H1 (cell line): ENCODE measurements at regions not wholly inside any gene's neighbourhood (a gene's known extent, or its start where the extent isn't known, plus 50 kb on each side); places are given as distances from the start of the nearest gene placed in this dataset.

Source experiments
- CTCF ChIA-PET: fragments of 300-600 bp; sonication (Branson Sonifier 250); formaldehyde crosslinking; loops from one replicate; lab custom pipeline; 2021; ENCODE audit not compliant: partially characterized antibody; lab: Charles Lee
- POLR2A ChIA-PET: fragments of 300-600 bp; sonication (Branson Sonifier 250); formaldehyde crosslinking; loops from one replicate; lab custom pipeline; 2021; ENCODE audit warnings: inconsistent platforms; ENCODE audit not compliant: partially characterized antibody; lab: Charles Lee
- DNase-seq, 2 experiments: peaks; one replicate each; pipeline versions ENCODE4 v3.0.0 to v3.0.0-alpha.2; 2010 to 2022; ENCODE audit warnings: low spot score in 2 of 2, low read depth in 1 of 2, mixed read lengths in 1 of 2
- FAIRE-seq: peaks from 2 replicates; lab custom pipeline; 2011; peaks lifted over from hg19 to GRCh38; lab: Jason Lieb, UNC
- H2AFZ ChIP-seq: 2 replicates; pipeline ENCODE4 v1.8.1; 2012; ENCODE audit warnings: low read length, inconsistent platforms
- H2AK5ac ChIP-seq: 2 replicates; pipeline ENCODE4 v1.6.1; 2013; ENCODE audit warnings: low read depth, low read length
- H2BK120ac ChIP-seq: replicated peaks from 2 replicates; pipeline ENCODE3; 2013; ENCODE audit warnings: low read depth, low read length, inconsistent platforms
- H2BK12ac ChIP-seq: 2 replicates; pipeline ENCODE4 v1.6.1; 2013; ENCODE audit warnings: low read depth, low read length
- H2BK15ac ChIP-seq: 2 replicates; pipeline ENCODE4 v1.6.1; 2013; ENCODE audit warnings: low read length
- H2BK20ac ChIP-seq: 2 replicates; pipeline ENCODE4 v1.6.1; 2013; ENCODE audit warnings: low read length
- H2BK5ac ChIP-seq: 2 replicates; pipeline ENCODE4 v1.6.1; 2013; ENCODE audit warnings: low read depth, low read length
- H3K14ac ChIP-seq: 2 replicates; pipeline ENCODE4 v1.6.1; 2013; ENCODE audit warnings: inconsistent platforms; ENCODE audit not compliant: insufficient read length
- H3K18ac ChIP-seq: 2 replicates; pipeline ENCODE4 v1.6.1; 2013; ENCODE audit warnings: low read length; ENCODE audit errors: extremely low read depth
- H3K23ac ChIP-seq: 2 replicates; pipeline ENCODE4 v1.6.1; 2013; ENCODE audit warnings: inconsistent platforms; ENCODE audit not compliant: insufficient read length
- H3K23me2 ChIP-seq: 2 replicates; pipeline ENCODE4 v1.6.1; 2013; ENCODE audit warnings: low read depth, low read length
- H3K27ac ChIP-seq: 2 replicates; pipeline ENCODE4 v1.6.1; 2011; ENCODE audit warnings: low read depth, low read length, inconsistent platforms
- H3K27me3 ChIP-seq, 4 experiments: replicated peaks in 1 of 4; 1 replicate in 1 of 4; 2 replicates in 3 of 4; pipeline versions ENCODE4 v1.6.1 to v1.8.1; 2011 to 2013; ENCODE audit warnings: low read length in 3 of 4, mild to moderate bottlenecking in 3 of 4, inconsistent platforms in 2 of 4, mixed read lengths in 2 of 4, moderate library complexity in 1 of 4; ENCODE audit not compliant: control insufficient read depth in 3 of 4, insufficient read depth in 3 of 4; ENCODE audit errors: extremely low read depth in 1 of 4
- H3K36me3 ChIP-seq, 4 experiments: 2 replicates each; pipeline versions ENCODE4 v1.6.1 to v1.8.1; 2011 to 2013; ENCODE audit warnings: mild to moderate bottlenecking in 4 of 4, low read length in 3 of 4, moderate library complexity in 2 of 4, control low read depth in 1 of 4, inconsistent platforms in 1 of 4; ENCODE audit not compliant: insufficient read depth in 4 of 4, control insufficient read depth in 2 of 4
- H3K4ac ChIP-seq: replicated peaks from 2 replicates; pipeline ENCODE3; 2013; ENCODE audit warnings: low read length, low read depth, mixed read lengths, inconsistent platforms; ENCODE audit not compliant: insufficient read length
- H3K4me1 ChIP-seq, 4 experiments: replicated peaks in 1 of 4; 1 replicate in 1 of 4; 2 replicates in 3 of 4; pipeline versions ENCODE4 v1.6.1 to v1.8.1; 2011 to 2013; ENCODE audit warnings: low read length in 3 of 4, inconsistent platforms in 2 of 4, mixed read lengths in 1 of 4; ENCODE audit not compliant: insufficient read depth in 4 of 4, control insufficient read depth in 3 of 4
- H3K4me2 ChIP-seq, 2 experiments: 2 replicates each; pipeline versions ENCODE4 v1.6.1 to v1.8.1; 2011 to 2013; ENCODE audit warnings: low read depth in 2 of 2, low read length in 2 of 2, control low read depth in 1 of 2, inconsistent platforms in 1 of 2, mild to moderate bottlenecking in 1 of 2; ENCODE audit not compliant: insufficient read depth in 1 of 2
- H3K4me3 ChIP-seq, 4 experiments: fragments of 200-600, 300-600 bp in 1 of 4; sonication (generic), shearing (Covaris generic), sonication (Bioruptor Twin) in 1 of 4; 2 replicates each; pipeline versions ENCODE4 v1.5.1 to v1.8.1; 2011 to 2016; ENCODE audit warnings: low read length in 4 of 4, low read depth in 3 of 4, control low read depth in 2 of 4, inconsistent platforms in 2 of 4, mild to moderate bottlenecking in 2 of 4, mixed read lengths in 1 of 4, moderate library complexity in 1 of 4; ENCODE audit not compliant: insufficient read depth in 2 of 4; ENCODE audit errors: extremely low read depth in 1 of 4
- H3K56ac ChIP-seq: replicated peaks from 2 replicates; pipeline ENCODE3; 2013; ENCODE audit warnings: low read depth, mild to moderate bottlenecking, mixed read lengths, low read length, inconsistent platforms; ENCODE audit not compliant: insufficient read length
- H3K79me1 ChIP-seq: 2 replicates; pipeline ENCODE4 v1.6.1; 2013; ENCODE audit warnings: low read depth, low read length, control low read depth
- H3K79me2 ChIP-seq, 2 experiments: 2 replicates each; pipeline versions ENCODE4 v1.6.1 to v1.8.1; 2012 to 2013; ENCODE audit warnings: low read length in 2 of 2, mild to moderate bottlenecking in 2 of 2, inconsistent platforms in 1 of 2; ENCODE audit not compliant: insufficient read depth in 2 of 2, control insufficient read depth in 1 of 2
- H3K9ac ChIP-seq, 4 experiments: replicated peaks in 1 of 4; 1 replicate in 1 of 4; 2 replicates in 3 of 4; pipeline versions ENCODE4 v1.6.1 to v1.8.1; 2011 to 2013; ENCODE audit warnings: low read depth in 3 of 4, low read length in 3 of 4, control low read depth in 2 of 4, mild to moderate bottlenecking in 2 of 4, moderate library complexity in 2 of 4, inconsistent platforms in 1 of 4; ENCODE audit errors: extremely low read depth in 1 of 4
- H3K9me3 ChIP-seq, 2 experiments: 2 replicates each; pipeline versions ENCODE4 v1.6.1 to v1.8.1; 2012 to 2013; ENCODE audit warnings: mild to moderate bottlenecking in 2 of 2, moderate library complexity in 2 of 2, control low read depth in 1 of 2, inconsistent platforms in 1 of 2, low read depth in 1 of 2, low read length in 1 of 2, mixed read lengths in 1 of 2; ENCODE audit not compliant: insufficient read depth in 2 of 2
- H4K20me1 ChIP-seq, 2 experiments: replicated peaks in 1 of 2; 2 replicates each; pipeline versions ENCODE3 to v1.8.1; 2011 to 2013; ENCODE audit warnings: inconsistent platforms in 2 of 2, low read length in 2 of 2, mild to moderate bottlenecking in 1 of 2; ENCODE audit not compliant: insufficient read depth in 2 of 2, control insufficient read depth in 1 of 2
- H4K5ac ChIP-seq: 2 replicates; pipeline ENCODE4 v1.6.1; 2013; ENCODE audit warnings: low read length, low read depth, mixed read lengths, inconsistent platforms; ENCODE audit not compliant: insufficient read length
- H4K8ac ChIP-seq: 2 replicates; pipeline ENCODE4 v1.8.0; 2013; ENCODE audit warnings: mild to moderate bottlenecking, moderate library complexity, low read length, inconsistent platforms; ENCODE audit not compliant: insufficient read depth; ENCODE audit errors: extremely low read depth
- H4K91ac ChIP-seq: replicated peaks from 2 replicates; pipeline ENCODE3; 2013; ENCODE audit warnings: low read length, mixed read lengths, inconsistent platforms; ENCODE audit not compliant: insufficient read length
- FOSL1 ChIP-seq: IDR thresholded peaks from 2 replicates; pipeline ENCODE4 v1.6.1; 2011; ENCODE audit warnings: mild to moderate bottlenecking, low read depth, low read length, moderate library complexity; ENCODE audit not compliant: insufficient read depth
- KDM1A ChIP-seq: fragments of 200-600, 300-600 bp; sonication (generic); IDR thresholded peaks from 2 replicates; pipeline ENCODE4 v1.7.1; 2016; ENCODE audit warnings: mild to moderate bottlenecking, low read length, borderline replicate concordance
- TEAD4 ChIP-seq: IDR thresholded peaks from 2 replicates; pipeline ENCODE4 v1.6.1; 2012; ENCODE audit warnings: low read depth, low read length, inconsistent platforms, mixed read lengths
- USF2 ChIP-seq: IDR thresholded peaks from 2 replicates; pipeline ENCODE4 v1.6.1; 2011; ENCODE audit warnings: low read length, improper control_type of control experiment
- WGBS, 2 experiments: shearing (Covaris generic) in 1 of 2; methylation state at CpG; one replicate each; pipeline versions ENCODE4 v1.1.6 to v1.1.7; 2013 to 2015; ENCODE audit warnings: low lambda C conversion rate in 2 of 2, mixed read lengths in 2 of 2, inconsistent platforms in 1 of 2, low coverage in 1 of 2, missing lambda C conversion rate in 1 of 2; ENCODE audit not compliant: insufficient replicate concordance in 2 of 2, insufficient coverage in 1 of 2, insufficient read length in 1 of 2; ENCODE audit errors: extremely low coverage in 1 of 2, missing lambda C conversion rate in 1 of 2; 5-methylcytosine and 5-hydroxymethylcytosine counted together

- no peak for FAIRE-seq
Observed at GRCh38 chr14:97155320-97155719, 358.1 kb downstream of the VRK1 start.

More at GRCh38 chr14:97155320-97155719, 358.1 kb downstream of the VRK1 start:
- 0 out of 2 replicates have a peak overlapping the region, but pooled peaks have one; percentile 27 for H2BK12ac ChIP-seq
- WGBS, 2 experiments: 60% methylated on average over 2 of the region's 2 CpGs; no CpG with 5 or more reads in 1 of the 2 experiments
- H3K18ac ChIP-seq: no peak overlapping the region; the same call in 1 of the 2 replicates
- no peaks in the 10 kb centered on the region for H3K79me2 ChIP-seq
- no peak overlapping the region for H3K4ac ChIP-seq
- no peaks in the 10 kb centered on the region for H4K20me1 ChIP-seq
- peaks cover 1% of the 10 kb centered on the region for H3K23me2 ChIP-seq
- H4K8ac ChIP-seq: no peak overlapping the region
- peak overlapping the region; percentile 65; the same call in 1 of the 2 replicates for H2AK5ac ChIP-seq
- TF ChIP-seq USF2 (no peak), KDM1A (peak; percentile 80; the same call in 1 of the 2 replicates), FOSL1 (no peak), TEAD4 (no peak)
- no peak for DNase-seq
- peak overlapping the region; percentile 23 to 44; a peak in 1 of 4 replicates for H3K4me2 ChIP-seq
- 0 out of 2 replicates have a peak overlapping the region, but pooled peaks have one; percentile 9 for H2BK5ac ChIP-seq
- H3K23ac ChIP-seq: no peak overlapping the region
- H3K79me1 ChIP-seq: no peaks in the 10 kb centered on the region
- H3K14ac ChIP-seq: no peak overlapping the region
- peaks cover 0 to 9% (median 2%) of the 10 kb centered on the region in 4 experiments; a peak in 4 of 7 replicates for H3K4me1 ChIP-seq
- H2BK120ac ChIP-seq: no peak overlapping the region
- CTCF ChIA-PET: interaction anchor here (0.7 to 1.2 kb wide), 3 partner anchors 9 to 14 kb away, joined by 3 read pairs; no protein-coding TSS in a partner anchor
- no peak overlapping the region for H3K27ac ChIP-seq
- H2BK15ac ChIP-seq: peak overlapping the region; percentile 46; the same call in 1 of the 2 replicates
- H3K9ac ChIP-seq: no peak overlapping the region
- no peaks in the 10 kb centered on the region for H3K36me3 ChIP-seq
- peaks cover 8 to 9% of the 10 kb centered on the region in 2 experiments for H3K9me3 ChIP-seq
- H2BK20ac ChIP-seq: peak overlapping the region; percentile 80; the same call in 1 of the 2 replicates
- no peak overlapping the region for H3K4me3 ChIP-seq
- no peak overlapping the region for H2AFZ ChIP-seq
- H4K5ac ChIP-seq: no peak overlapping the region
- no peak overlapping the region for H3K56ac ChIP-seq
- no peaks in the 10 kb centered on the region for H3K27me3 ChIP-seq
- POLR2A ChIA-PET: interaction anchor here (0.7 kb wide), 2 partner anchors 11 to 36 kb away, joined by 3 read pairs; no protein-coding TSS in a partner anchor
- H4K91ac ChIP-seq: no peak overlapping the region
